SIG-M5 treated with dmso at 0.1 percent for 504 hours (cell line): ENCODE measurements at regions not wholly inside any gene's neighbourhood (a gene's known extent, or its start where the extent isn't known, plus 50 kb on each side); places are given as distances from the start of the nearest gene placed in this dataset.
"Not testable (repeated sequence)": the region's sequence is repeated elsewhere in the genome, so short reads cannot be mapped to it uniquely, and the experiment has no call there.

ENCODE experiments used
- DNase-seq: peaks from one replicate; lab custom pipeline; 2025; ENCODE audit not compliant: unreplicated experiment; lab: John Stamatoyannopoulos, UW

GRCh38 chr18:73355121-73355520, 487.3 kb upstream of the NETO1 start:
- DNase-seq: no peak

DNA sequence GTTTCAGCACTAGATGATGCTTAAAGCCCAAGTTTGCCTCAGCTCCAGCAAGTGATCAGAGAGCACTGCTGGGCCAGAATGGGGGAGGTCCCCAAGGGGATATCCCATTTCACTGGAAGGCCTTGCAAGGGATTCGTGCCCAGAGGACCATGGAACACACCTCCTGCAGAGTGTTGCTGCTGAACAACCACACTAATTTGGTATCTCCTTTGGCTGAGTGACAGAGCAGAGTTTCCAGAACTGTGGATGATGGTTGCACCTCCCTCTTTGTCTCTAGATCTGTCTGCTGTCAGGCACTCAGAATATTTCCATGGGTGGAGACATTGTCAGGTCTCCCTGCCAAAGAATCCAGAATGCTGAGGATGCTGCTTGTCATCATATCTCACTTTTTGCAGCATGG, 484.8 kb upstream of the NETO1 start:
- DNase-seq: no peak

- DNase-seq: no peak
Measured at GRCh38 chr18:73340135-73340977, 472.6 kb upstream of the NETO1 start.

DNA sequence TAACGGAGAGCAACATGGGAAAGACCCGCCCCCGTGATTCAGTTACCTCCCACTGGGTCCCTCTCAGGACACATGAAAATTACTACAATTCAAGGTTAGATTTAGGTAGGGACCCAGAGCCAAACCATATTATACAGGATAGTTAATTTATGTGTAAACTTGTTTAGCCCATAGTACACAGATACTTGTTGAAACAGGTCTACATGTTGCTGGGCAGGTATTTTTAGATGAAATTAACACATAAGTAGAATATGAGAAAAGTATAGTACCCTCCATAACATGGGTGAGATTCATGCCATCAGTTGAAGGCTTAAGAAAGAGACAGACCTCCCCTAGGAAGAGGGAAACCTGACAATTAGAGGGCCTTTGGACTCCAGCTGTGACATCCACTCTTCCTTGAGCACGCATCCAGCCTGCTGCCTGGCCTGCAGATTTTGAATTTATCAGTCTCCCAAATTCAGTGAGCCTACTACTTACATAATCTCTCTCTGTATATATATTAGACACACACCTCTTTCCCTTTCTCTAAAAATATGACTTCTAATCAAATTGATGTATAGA, 463.5 kb upstream of the NETO1 start:
- DNase-seq: no peak

DNA sequence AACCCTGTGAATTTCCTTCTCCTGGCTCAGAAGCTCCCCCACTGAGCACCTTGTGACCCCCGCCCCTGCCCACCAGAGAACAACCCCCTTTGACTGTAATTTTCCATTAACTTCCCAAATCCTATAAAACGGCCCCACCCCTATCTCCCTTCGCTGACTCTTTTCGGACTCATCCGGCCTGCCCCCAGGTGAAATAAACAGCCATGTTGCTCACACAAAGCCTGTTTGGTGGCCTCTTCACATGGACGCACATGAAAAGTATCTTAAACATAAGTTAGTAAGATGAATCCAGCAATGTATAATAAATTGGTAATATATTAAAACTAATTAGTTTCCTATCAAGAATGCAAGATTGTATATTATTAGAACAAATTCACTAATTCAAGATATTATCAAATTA, 462.3 kb upstream of the NETO1 start:
- not testable (repeated sequence) for DNase-seq

DNA sequence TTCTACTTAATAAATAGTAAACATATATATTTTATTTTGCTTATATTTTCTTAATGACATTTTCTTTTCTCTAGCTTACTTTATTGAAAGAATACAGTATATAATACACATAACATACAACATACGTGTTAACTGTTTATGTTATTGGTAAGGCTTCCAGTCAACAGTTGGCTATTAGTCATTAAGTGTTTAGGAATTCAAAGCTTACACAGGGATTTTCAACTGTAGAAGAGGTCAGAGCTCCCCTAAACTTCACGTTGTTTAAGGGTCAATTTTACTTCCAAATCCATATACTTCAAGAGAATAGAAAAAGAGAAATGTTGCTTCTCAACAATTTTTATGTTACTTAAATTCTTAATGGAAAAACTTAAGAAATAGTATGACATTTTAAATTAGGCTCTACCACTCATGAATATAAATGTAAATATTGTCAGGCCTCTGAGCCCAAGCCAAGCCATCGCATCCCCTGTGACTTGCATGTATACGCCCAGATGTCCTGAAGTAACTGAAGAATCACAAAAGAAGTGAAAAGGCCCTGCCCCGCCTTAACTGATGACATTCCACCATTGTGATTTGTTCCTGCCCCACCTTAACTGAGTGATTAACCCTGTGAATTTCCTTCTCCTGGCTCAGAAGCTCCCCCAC, 456.5 kb upstream of the NETO1 start:
- not testable (repeated sequence) for DNase-seq

DNA sequence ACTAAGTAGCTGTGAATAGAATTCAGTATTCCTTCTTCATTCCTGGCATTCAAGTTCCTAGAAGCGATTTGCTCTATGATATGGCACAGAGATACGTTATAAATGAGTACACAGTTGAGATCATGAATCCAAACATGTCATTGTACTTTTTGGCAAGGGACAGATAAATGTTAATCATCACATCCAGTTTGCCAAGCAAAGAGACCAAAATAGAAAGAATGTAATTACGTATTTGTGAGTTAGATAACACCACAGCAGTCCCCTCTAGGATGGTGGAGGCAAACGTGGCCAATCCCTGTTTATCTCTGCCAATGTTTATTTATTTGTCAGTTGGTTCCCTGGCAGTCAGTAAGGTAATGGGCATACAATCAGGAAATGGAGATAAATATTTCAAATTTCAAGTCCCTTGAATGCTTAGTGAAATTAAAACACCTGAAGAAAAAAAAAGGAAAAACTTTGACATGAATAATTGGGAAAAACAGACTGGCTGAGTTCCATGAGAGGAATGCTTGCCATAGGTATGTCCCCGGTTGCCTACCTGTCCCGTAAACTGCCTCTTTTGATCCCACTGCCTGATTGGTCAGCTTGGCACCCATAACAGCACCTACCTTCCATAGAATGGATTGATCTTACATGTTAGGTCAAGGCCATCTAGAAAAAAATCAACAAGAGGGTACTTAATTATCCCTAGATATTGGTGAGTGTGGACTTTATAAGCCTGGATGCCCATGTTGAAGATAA, 451.1 kb upstream of the NETO1 start:
- DNase-seq: no peak

GRCh38 chr18:73316513-73316912, 448.7 kb upstream of the NETO1 start:
- no peak for DNase-seq

DNA sequence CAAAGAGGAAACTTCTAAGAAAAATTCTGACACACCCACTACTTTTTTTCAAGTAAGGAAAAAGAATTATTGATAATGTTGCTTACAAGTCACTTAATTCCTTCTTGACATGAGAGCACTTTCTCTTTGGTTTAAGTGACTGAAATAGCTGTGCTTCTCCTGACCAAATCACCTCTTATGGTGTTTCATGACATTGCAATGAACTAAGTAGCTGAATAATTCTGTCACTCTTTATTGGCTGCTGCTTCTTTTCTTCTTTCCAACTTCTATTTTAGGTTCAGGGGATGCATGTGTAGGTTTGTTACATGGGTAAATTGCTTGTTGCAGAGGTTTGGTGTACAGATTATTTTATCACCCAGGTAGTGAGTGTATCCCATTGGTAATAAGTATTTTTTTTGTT, 447.6 kb upstream of the NETO1 start:
- DNase-seq: no peak

- no peak for DNase-seq
Measured at GRCh38 chr18:73313476-73313875, 445.7 kb upstream of the NETO1 start.

- DNase-seq: no peak
Measured at GRCh38 chr18:73296686-73297085, 428.9 kb upstream of the NETO1 start.

- DNase-seq: no peak
Measured at GRCh38 chr18:73292156-73292555, 424.4 kb upstream of the NETO1 start.

GRCh38 chr18:73288813-73289212, 421.0 kb upstream of the NETO1 start:
- no peak for DNase-seq

DNA sequence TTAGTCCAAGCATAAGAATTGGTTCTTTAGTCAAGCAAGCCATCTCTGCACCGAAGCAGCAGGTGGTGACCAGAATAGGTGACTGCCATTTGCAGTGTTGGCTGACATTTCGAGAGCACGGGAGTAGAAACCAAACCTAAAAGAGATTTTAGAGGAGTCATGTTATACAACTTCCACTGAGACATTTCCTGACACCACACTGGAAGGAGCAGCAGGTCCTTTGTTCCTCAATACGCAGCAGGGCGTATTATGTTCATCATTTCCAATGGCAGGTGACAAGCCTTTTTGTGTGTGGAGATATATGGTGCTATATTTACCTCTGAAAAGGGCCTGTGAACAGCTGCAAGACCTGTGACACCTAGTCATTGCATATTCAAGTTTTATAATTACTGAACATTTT, 418.8 kb upstream of the NETO1 start:
- no peak for DNase-seq

- DNase-seq: no peak
Measured at GRCh38 chr18:73283788-73284187, 416.0 kb upstream of the NETO1 start.

DNA sequence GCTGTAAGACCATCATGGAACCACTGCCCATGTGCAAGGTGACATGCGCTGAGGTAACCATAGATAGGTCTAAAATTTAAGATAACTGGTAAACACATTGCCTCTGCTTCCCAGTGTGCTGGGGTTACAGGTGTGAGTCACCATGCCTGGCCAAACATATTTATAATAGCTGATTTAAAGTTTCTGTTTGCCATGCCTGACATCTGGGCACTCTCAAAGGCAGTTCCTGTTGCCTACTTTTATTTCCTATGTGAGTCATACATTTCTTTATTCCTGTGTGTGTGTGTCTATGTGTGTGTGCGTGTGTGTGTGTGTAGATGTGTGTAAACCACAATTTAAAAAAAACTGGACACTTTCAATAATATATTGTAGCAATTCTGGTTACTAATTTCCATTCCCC, 415.2 kb upstream of the NETO1 start:
- no peak for DNase-seq

DNA sequence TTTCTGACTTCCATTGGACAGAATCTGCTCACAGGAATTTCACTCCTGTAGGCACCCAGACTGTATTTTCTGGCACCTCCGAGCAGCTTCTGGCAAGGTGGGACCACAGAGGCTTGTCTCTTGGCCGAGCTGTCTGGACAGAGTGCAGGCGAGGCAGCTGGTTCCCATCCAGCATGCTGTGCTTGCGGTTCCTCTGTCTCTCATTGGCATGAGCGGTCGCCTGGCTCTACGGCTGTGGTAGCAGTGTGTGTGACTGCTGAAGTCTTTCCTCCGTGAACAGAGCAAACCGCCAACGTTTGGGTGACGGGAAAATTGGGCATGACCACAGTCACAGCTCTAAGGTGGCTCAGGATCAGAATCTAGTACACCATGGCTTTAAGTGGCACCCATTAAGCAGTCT, 411.7 kb upstream of the NETO1 start:
- no peak for DNase-seq

- DNase-seq: no peak
Measured at GRCh38 chr18:73274812-73275621, 407.2 kb upstream of the NETO1 start.

DNA sequence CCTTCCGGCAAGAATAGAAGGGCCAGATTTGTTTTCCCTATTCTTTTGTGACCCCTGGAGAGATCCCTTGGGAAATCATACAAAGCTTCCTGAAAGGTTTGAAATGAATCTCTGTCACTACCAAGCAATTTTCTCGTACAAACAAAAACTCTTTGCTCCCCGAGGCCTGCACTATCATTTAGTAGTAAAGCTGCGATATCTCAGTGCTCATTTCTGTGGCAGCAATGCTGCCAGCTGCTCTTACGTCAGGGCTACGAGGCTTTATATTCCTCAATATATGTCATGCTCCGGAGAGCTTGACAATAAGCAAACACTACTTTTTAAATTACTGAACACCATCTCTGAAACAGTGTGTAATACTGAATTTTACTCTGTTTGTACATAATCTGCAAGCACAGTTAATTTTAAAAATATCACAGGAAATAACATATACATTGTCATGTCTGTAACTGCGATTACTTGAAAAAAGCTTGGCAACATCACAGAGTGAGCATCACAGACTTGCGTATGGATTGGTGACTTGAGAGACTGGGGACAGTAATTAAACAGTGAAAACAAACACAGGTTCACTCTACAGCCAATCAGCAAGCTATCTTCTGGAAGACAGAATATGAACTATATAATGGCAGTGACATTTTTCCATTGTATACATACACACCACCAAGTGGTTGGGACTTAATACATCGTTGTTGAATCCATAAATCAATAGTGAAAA, 403.3 kb upstream of the NETO1 start:
- no peak for DNase-seq

DNA sequence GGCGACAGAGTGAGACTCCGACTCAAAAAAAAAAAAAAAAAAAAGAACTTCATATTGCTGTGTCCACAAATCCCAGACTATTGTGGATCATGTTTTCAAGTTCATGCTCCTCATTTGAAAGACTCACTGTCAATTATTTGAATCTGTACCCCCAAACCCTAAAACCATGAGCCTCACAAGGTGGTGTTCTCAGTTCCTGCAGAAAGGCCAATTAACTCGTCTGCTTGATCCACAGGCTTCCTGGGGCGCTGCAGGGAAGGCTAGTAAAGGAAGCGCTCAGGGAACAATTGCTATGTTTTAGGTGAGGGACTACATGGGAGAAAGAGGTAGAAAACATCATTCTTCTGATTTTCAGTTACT, 396.8 kb upstream of the NETO1 start:
- no peak for DNase-seq
